HUES6 (cell line): ENCODE measurements at regions not wholly inside any gene's neighbourhood (a gene's known extent, or its start where the extent isn't known, plus 50 kb on each side); places are given as distances from the start of the nearest gene placed in this dataset.

ENCODE experiments used
- H3K27ac ChIP-seq: 2 replicates; pipeline ENCODE4 v1.7.0; 2013; ENCODE audit warnings: low read depth, mild to moderate bottlenecking, low read length, inconsistent platforms
- H3K27me3 ChIP-seq: 2 replicates; pipeline ENCODE4 v1.6.1; 2013; ENCODE audit warnings: low read length; ENCODE audit not compliant: control insufficient read depth, insufficient read depth
- H3K36me3 ChIP-seq: 2 replicates; pipeline ENCODE4 v1.6.1; 2013; ENCODE audit warnings: low read length; ENCODE audit not compliant: control insufficient read depth, insufficient read depth
- H3K4me1 ChIP-seq: 2 replicates; pipeline ENCODE4 v1.6.1; 2013; ENCODE audit warnings: low read length; ENCODE audit not compliant: control insufficient read depth, insufficient read depth
- H3K4me3 ChIP-seq: 2 replicates; pipeline ENCODE4 v1.5.1; 2013; ENCODE audit warnings: low read depth, low read length
- H3K9ac ChIP-seq: one replicate; pipeline ENCODE4 v1.6.1; 2013; ENCODE audit warnings: mild to moderate bottlenecking, low read length
- H3K9me3 ChIP-seq: 2 replicates; pipeline ENCODE4 v1.6.1; 2013; ENCODE audit warnings: low read depth, low read length; ENCODE audit not compliant: control insufficient read depth, insufficient read depth

GRCh38 chr13:76157926-76158325 is 521.8 kb downstream of the LMO7 start:
- H3K4me3 ChIP-seq: no peak overlapping the region

GRCh38 chr13:76153239-76153638 is 517.1 kb downstream of the LMO7 start:
- Histone ChIP-seq H3K27ac (no peak overlapping the region), H3K27me3 (no peaks in the 10 kb centered on the region), H3K4me1 (no peaks in the 10 kb centered on the region), H3K9ac (no peak overlapping the region), H3K9me3 (no peaks in the 10 kb centered on the region), H3K36me3 (no peaks in the 10 kb centered on the region), H3K4me3 (no peak overlapping the region)

More at GRCh38 chr13:76157926-76158325, 521.8 kb downstream of the LMO7 start:
- Histone ChIP-seq H3K4me1 (no peaks in the 10 kb centered on the region), H3K36me3 (no peaks in the 10 kb centered on the region), H3K27me3 (no peaks in the 10 kb centered on the region), H3K9ac (no peak overlapping the region), H3K27ac (no peak overlapping the region), H3K9me3 (no peaks in the 10 kb centered on the region)

- Histone ChIP-seq H3K36me3 (no peaks in the 10 kb centered on the region), H3K9ac (no peak overlapping the region), H3K27ac (no peak overlapping the region), H3K27me3 (no peaks in the 10 kb centered on the region), H3K9me3 (no peaks in the 10 kb centered on the region), H3K4me1 (no peaks in the 10 kb centered on the region), H3K4me3 (no peak overlapping the region)
Observed at GRCh38 chr13:76148926-76149325, 512.8 kb downstream of the LMO7 start.

GRCh38 chr13:76148374-76148773 is 512.2 kb downstream of the LMO7 start:
- Histone ChIP-seq H3K4me3 (no peak overlapping the region), H3K27ac (no peak overlapping the region), H3K4me1 (no peaks in the 10 kb centered on the region), H3K27me3 (no peaks in the 10 kb centered on the region), H3K9ac (no peak overlapping the region), H3K9me3 (no peaks in the 10 kb centered on the region), H3K36me3 (no peaks in the 10 kb centered on the region)

GRCh38 chr13:76132532-76132931 is 496.4 kb downstream of the LMO7 start:
- H3K27me3 ChIP-seq: no peaks in the 10 kb centered on the region
- no peak overlapping the region for H3K4me3 ChIP-seq
- H3K9me3 ChIP-seq: no peaks in the 10 kb centered on the region
- H3K4me1 ChIP-seq: no peaks in the 10 kb centered on the region
- no peak overlapping the region for H3K9ac ChIP-seq
- no peaks in the 10 kb centered on the region for H3K36me3 ChIP-seq
- no peak overlapping the region for H3K27ac ChIP-seq

GRCh38 chr13:76131551-76131950 is 495.4 kb downstream of the LMO7 start:
- Histone ChIP-seq H3K4me1 (no peaks in the 10 kb centered on the region), H3K4me3 (no peak overlapping the region), H3K27me3 (no peaks in the 10 kb centered on the region), H3K9me3 (no peaks in the 10 kb centered on the region), H3K36me3 (no peaks in the 10 kb centered on the region), H3K27ac (no peak overlapping the region), H3K9ac (no peak overlapping the region)

- Histone ChIP-seq H3K27me3 (no peaks in the 10 kb centered on the region), H3K4me1 (no peaks in the 10 kb centered on the region), H3K9me3 (peaks cover 4% of the 10 kb centered on the region; the same call in 1 of the 2 replicates), H3K27ac (no peak overlapping the region), H3K4me3 (no peak overlapping the region), H3K36me3 (no peaks in the 10 kb centered on the region), H3K9ac (no peak overlapping the region)
Observed at GRCh38 chr13:76129305-76130000, 493.3 kb downstream of the LMO7 start.

GRCh38 chr13:76127922-76128321 is 491.8 kb downstream of the LMO7 start:
- no peaks in the 10 kb centered on the region for H3K36me3 ChIP-seq
- no peaks in the 10 kb centered on the region for H3K27me3 ChIP-seq
- H3K27ac ChIP-seq: no peak overlapping the region
- H3K4me3 ChIP-seq: no peak overlapping the region
- peaks cover 19% of the 10 kb centered on the region for H3K9me3 ChIP-seq
- no peak overlapping the region for H3K9ac ChIP-seq
- no peaks in the 10 kb centered on the region for H3K4me1 ChIP-seq

GRCh38 chr13:76123548-76123947 is 487.4 kb downstream of the LMO7 start:
- Histone ChIP-seq H3K36me3 (no peaks in the 10 kb centered on the region), H3K27me3 (no peaks in the 10 kb centered on the region), H3K27ac (no peak overlapping the region)

GRCh38 chr13:76116751-76117360 is 480.7 kb downstream of the LMO7 start:
- Histone ChIP-seq H3K36me3 (no peaks in the 10 kb centered on the region), H3K27me3 (no peaks in the 10 kb centered on the region), H3K27ac (no peak overlapping the region), H3K9ac (no peak overlapping the region), H3K4me3 (no peak overlapping the region), H3K4me1 (no peaks in the 10 kb centered on the region), H3K9me3 (no peaks in the 10 kb centered on the region)

More at GRCh38 chr13:76123548-76123947, 487.4 kb downstream of the LMO7 start:
- no peaks in the 10 kb centered on the region for H3K4me1 ChIP-seq
- H3K9ac ChIP-seq: no peak overlapping the region
- H3K4me3 ChIP-seq: no peak overlapping the region
- H3K9me3 ChIP-seq: peaks cover 21% of the 10 kb centered on the region

- Histone ChIP-seq H3K4me3 (no peak overlapping the region), H3K9me3 (no peaks in the 10 kb centered on the region), H3K36me3 (no peaks in the 10 kb centered on the region), H3K9ac (no peak overlapping the region), H3K27ac (no peak overlapping the region), H3K4me1 (no peaks in the 10 kb centered on the region), H3K27me3 (no peaks in the 10 kb centered on the region)
Observed at GRCh38 chr13:76106763-76107162, 470.6 kb downstream of the LMO7 start.
